ENCODE measurements at regions not wholly inside any gene's neighbourhood (a gene's known extent, or its start where the extent isn't known, plus 50 kb on each side); places are given as distances from the start of the nearest gene placed in this dataset.

- no peak for FAIRE-seq
- no peak for TF ChIP-seq CTCF (IDR thresholded peaks at IDR 0.05; ENCODE audit: insufficient read depth, missing control alignments)
- no peak for DNase-seq (ENCODE audit: insufficient read length, low spot score)
Measured at GRCh38 chr9:117516676-117517632, 102.1 kb upstream of the ASTN2 start.

GRCh38 chr9:117511852-117512481 lies 97.1 kb upstream of the ASTN2 start:
- DNase-seq (ENCODE audit: insufficient read length, low spot score): no peak
- FAIRE-seq: no peak

GRCh38 chr9:117496307-117496706 lies 81.5 kb upstream of the ASTN2 start:
- DNase-seq (ENCODE audit: insufficient read length, low spot score) (no peak), FAIRE-seq (no peak)
- no peak for TF ChIP-seq CTCF (IDR thresholded peaks at IDR 0.05; ENCODE audit: insufficient read depth, missing control alignments)

More at GRCh38 chr9:117511852-117512481, 97.1 kb upstream of the ASTN2 start:
- TF ChIP-seq CTCF (IDR thresholded peaks at IDR 0.05; ENCODE audit: insufficient read depth, missing control alignments): no peak

- no peak for TF ChIP-seq CTCF (IDR thresholded peaks at IDR 0.05; ENCODE audit: insufficient read depth, missing control alignments)
- FAIRE-seq: peak; percentile 11
Measured at GRCh38 chr9:117494401-117495090, 79.7 kb upstream of the ASTN2 start.

GRCh38 chr9:117492476-117492875 lies 77.6 kb upstream of the ASTN2 start:
- no peak for DNase-seq (ENCODE audit: insufficient read length, low spot score)
- TF ChIP-seq CTCF (IDR thresholded peaks at IDR 0.05; ENCODE audit: insufficient read depth, missing control alignments): no peak
- FAIRE-seq: no peak

More at GRCh38 chr9:117494401-117495090, 79.7 kb upstream of the ASTN2 start:
- DNase-seq (ENCODE audit: insufficient read length, low spot score): no peak

- DNase-seq (ENCODE audit: insufficient read length, low spot score): no peak
- no peak for TF ChIP-seq CTCF (IDR thresholded peaks at IDR 0.05; ENCODE audit: insufficient read depth, missing control alignments)
- FAIRE-seq: no peak
Measured at GRCh38 chr9:117491491-117491890, 76.6 kb upstream of the ASTN2 start.
